ENCODE measurements at regions not wholly inside any gene's neighbourhood (a gene's known extent, or its start where the extent isn't known, plus 50 kb on each side); places are given as distances from the start of the nearest gene placed in this dataset.

- no peak overlapping the region for H3K4me3 ChIP-seq
- ATAC-seq (no peak), DNase-seq (ENCODE audit: low read depth in 1 of 2, low spot score in 1 of 2) (no peak), FAIRE-seq (no peak)
- no peak overlapping the region for H3K4me2 ChIP-seq
- TF ChIP-seq HES2 (IDR thresholded peaks at IDR 0.05): no peak
- no peak for TF ChIP-seq FOSL2 (IDR thresholded peaks at IDR 0.05)
- no peak for TF ChIP-seq FOSL2 (CRISPR knock-in tag; IDR thresholded peaks at IDR 0.05)
- no peak for TF ChIP-seq USF2 (IDR thresholded peaks at IDR 0.05)
- no peak for TF ChIP-seq E2F6 (IDR thresholded peaks at IDR 0.05; ENCODE audit: borderline replicate concordance, low read depth)
- TF ChIP-seq HOXA7 (CRISPR knock-in tag; IDR thresholded peaks at IDR 0.05): no peak
- no peak for TF ChIP-seq SMC3 (IDR thresholded peaks at IDR 0.05)
- no peak for TF ChIP-seq ZFP36 (IDR thresholded peaks at IDR 0.05; ENCODE audit: borderline replicate concordance, partially characterized antibody)
- TF ChIP-seq JUNB (IDR thresholded peaks at IDR 0.05): no peak
- no peaks in the 10 kb centered on the region for H3K9me3 ChIP-seq
- no peak overlapping the region for H3K27ac ChIP-seq
- ChIA-PET CTCF (no interaction called here), POLR2A (no interaction called here)
- H3K4me1 ChIP-seq: no peaks in the 10 kb centered on the region
- 10% methylated on average over 6 of the region's 6 CpGs for WGBS (ENCODE audit: missing lambda C conversion rate)
Measured at GRCh38 chr7:145850636-145851035, 266.0 kb upstream of the CNTNAP2 start.

GRCh38 chr7:145848691-145849090 is 267.9 kb upstream of the CNTNAP2 start:
- no peaks in the 10 kb centered on the region for H3K4me1 ChIP-seq
- FAIRE-seq (no peak), ATAC-seq (0 out of 6 replicates have a peak, but pooled peaks of 1 of the 2 experiments have one; percentile 45), DNase-seq (ENCODE audit: low read depth in 1 of 2, low spot score in 1 of 2) (peak in 1 of 2 experiments; percentile 9)
- ChIA-PET CTCF (no interaction called here), POLR2A (no interaction called here)
- no peak overlapping the region for H3K4me3 ChIP-seq
- WGBS (ENCODE audit: missing lambda C conversion rate): 0% methylated on average over 1 of the region's 1 CpG
- H3K4me2 ChIP-seq: no peak overlapping the region
- H3K9me3 ChIP-seq: no peaks in the 10 kb centered on the region
- no peak overlapping the region for H3K27ac ChIP-seq
- TF ChIP-seq MAFK (IDR thresholded peaks at IDR 0.05; ENCODE audit: partially characterized antibody): no peak
- no peak for TF ChIP-seq POLR2AphosphoS2 (conservative IDR thresholded peaks at IDR 0.05; ENCODE audit: low read length)
- no peak for TF ChIP-seq TFCP2L1 (CRISPR knock-in tag; IDR thresholded peaks at IDR 0.05)
- TF ChIP-seq KDM5A (IDR thresholded peaks at IDR 0.05): no peak
- TF ChIP-seq CHD2 (IDR thresholded peaks at IDR 0.05; ENCODE audit: low read length, partially characterized antibody): no peak
- TF ChIP-seq MAZ (IDR thresholded peaks at IDR 0.05; ENCODE audit: borderline replicate concordance, low read depth, low read length): no peak
- no peak for TF ChIP-seq ELK1 (IDR thresholded peaks at IDR 0.05; ENCODE audit: low read depth, low read length)
- TF ChIP-seq CBX8 (IDR thresholded peaks at IDR 0.05): no peak
- no peak for TF ChIP-seq GATA3 (IDR thresholded peaks at IDR 0.05; ENCODE audit: borderline replicate concordance)
- TF ChIP-seq FOSB (CRISPR knock-in tag; IDR thresholded peaks at IDR 0.05): no peak
- TF ChIP-seq PHF8 (IDR thresholded peaks at IDR 0.05; ENCODE audit: borderline replicate concordance, low read depth): no peak
- TF ChIP-seq POLR2A (IDR thresholded peaks at IDR 0.05; ENCODE audit: low read length): no peak
- TF ChIP-seq HOXB13 (CRISPR knock-in tag; IDR thresholded peaks at IDR 0.05; ENCODE audit: low read depth): no peak
- no peak for TF ChIP-seq EHMT2 (IDR thresholded peaks at IDR 0.05; ENCODE audit: low read depth)
- TF ChIP-seq CHD4 (IDR thresholded peaks at IDR 0.05; ENCODE audit: borderline replicate concordance): no peak
- TF ChIP-seq EHF (CRISPR knock-in tag; IDR thresholded peaks at IDR 0.05): no peak
- no peak for TF ChIP-seq MYC (IDR thresholded peaks at IDR 0.05; ENCODE audit: borderline replicate concordance, low read length)
- TF ChIP-seq JUNB (IDR thresholded peaks at IDR 0.05): no peak

Data from A549 (cell line).